Chondrocyte (in vitro differentiated cells): ENCODE measurements at regions not wholly inside any gene's neighbourhood (a gene's known extent, or its start where the extent isn't known, plus 50 kb on each side); places are given as distances from the start of the nearest gene placed in this dataset.
A peak's percentile ranks its signal among the peaks of the same experiment; 100 is the strongest.
"Not testable (repeated sequence)": the region's sequence is repeated elsewhere in the genome, so short reads cannot be mapped to it uniquely, and the experiment has no call there.

Experiments
- DNase-seq: peaks from one replicate; pipeline ENCODE4 v3.0.0; 2021; ENCODE audit warnings: mixed read lengths, low spot score
- H3K27ac Mint-ChIP-seq: one replicate; pipeline ENCODE4 v1.8.0; 2021; ENCODE audit warnings: mild to moderate bottlenecking, moderate library complexity, mixed read lengths; ENCODE audit not compliant: unreplicated experiment
- H3K27me3 Mint-ChIP-seq: 2 replicates; pipeline ENCODE4 v1.8.0; 2021; ENCODE audit warnings: low read depth, mixed read lengths
- H3K36me3 Mint-ChIP-seq: 2 replicates; pipeline ENCODE4 v1.8.0; 2021; ENCODE audit warnings: low read depth, mixed read lengths
- H3K4me1 Mint-ChIP-seq: 2 replicates; pipeline ENCODE4 v1.8.0; 2021; ENCODE audit warnings: low read depth, mild to moderate bottlenecking, mixed read lengths
- H3K4me3 Mint-ChIP-seq: one replicate; pipeline ENCODE4 v1.8.0; 2021; ENCODE audit warnings: mild to moderate bottlenecking, moderate library complexity, mixed read lengths; ENCODE audit not compliant: unreplicated experiment
- H3K9me3 Mint-ChIP-seq: 2 replicates; pipeline ENCODE4 v1.8.0; 2021; ENCODE audit warnings: low read depth, mixed read lengths
- TF ChIP-seq, protein P1 (sequence below): fragments of 200-600 bp; sonication (generic); IDR thresholded peaks from 2 replicates; pipeline ENCODE4 v1.5.0; 2021; ENCODE audit warnings: antibody characterized with exemption, mild to moderate bottlenecking, moderate library complexity

DNA sequence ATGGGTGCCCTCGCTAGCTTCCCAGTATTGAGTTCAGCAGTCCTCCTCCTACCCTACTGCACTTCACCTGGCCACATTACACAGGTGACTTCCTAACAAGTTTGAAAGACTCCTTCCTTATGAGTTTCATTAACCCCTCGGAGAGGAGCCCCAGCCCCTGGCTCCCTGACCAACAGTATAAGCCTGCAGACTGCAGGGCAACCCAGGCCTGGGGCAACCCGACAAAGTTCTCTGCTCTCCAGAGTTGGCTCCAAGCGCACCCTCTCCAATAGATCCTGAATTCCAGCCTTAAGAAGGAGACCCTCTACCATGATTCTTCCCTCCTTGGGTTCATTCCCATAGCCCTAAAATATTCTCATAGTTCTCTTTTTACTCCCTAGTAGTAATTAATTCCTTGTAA, 1162.8 kb upstream of the TMEFF2 start:
- H3K4me1 Mint-ChIP-seq: no peaks in the 10 kb centered on the region
- H3K9me3 Mint-ChIP-seq: no peaks in the 10 kb centered on the region
- no peak overlapping the region for H3K4me3 Mint-ChIP-seq
- H3K27me3 Mint-ChIP-seq: peaks cover 10% of the 10 kb centered on the region
- DNase-seq: no peak
- H3K27ac Mint-ChIP-seq: no peak overlapping the region
- no peaks in the 10 kb centered on the region for H3K36me3 Mint-ChIP-seq
- TF ChIP-seq, protein P1, sequence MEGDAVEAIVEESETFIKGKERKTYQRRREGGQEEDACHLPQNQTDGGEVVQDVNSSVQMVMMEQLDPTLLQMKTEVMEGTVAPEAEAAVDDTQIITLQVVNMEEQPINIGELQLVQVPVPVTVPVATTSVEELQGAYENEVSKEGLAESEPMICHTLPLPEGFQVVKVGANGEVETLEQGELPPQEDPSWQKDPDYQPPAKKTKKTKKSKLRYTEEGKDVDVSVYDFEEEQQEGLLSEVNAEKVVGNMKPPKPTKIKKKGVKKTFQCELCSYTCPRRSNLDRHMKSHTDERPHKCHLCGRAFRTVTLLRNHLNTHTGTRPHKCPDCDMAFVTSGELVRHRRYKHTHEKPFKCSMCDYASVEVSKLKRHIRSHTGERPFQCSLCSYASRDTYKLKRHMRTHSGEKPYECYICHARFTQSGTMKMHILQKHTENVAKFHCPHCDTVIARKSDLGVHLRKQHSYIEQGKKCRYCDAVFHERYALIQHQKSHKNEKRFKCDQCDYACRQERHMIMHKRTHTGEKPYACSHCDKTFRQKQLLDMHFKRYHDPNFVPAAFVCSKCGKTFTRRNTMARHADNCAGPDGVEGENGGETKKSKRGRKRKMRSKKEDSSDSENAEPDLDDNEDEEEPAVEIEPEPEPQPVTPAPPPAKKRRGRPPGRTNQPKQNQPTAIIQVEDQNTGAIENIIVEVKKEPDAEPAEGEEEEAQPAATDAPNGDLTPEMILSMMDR: no peak

DNA sequence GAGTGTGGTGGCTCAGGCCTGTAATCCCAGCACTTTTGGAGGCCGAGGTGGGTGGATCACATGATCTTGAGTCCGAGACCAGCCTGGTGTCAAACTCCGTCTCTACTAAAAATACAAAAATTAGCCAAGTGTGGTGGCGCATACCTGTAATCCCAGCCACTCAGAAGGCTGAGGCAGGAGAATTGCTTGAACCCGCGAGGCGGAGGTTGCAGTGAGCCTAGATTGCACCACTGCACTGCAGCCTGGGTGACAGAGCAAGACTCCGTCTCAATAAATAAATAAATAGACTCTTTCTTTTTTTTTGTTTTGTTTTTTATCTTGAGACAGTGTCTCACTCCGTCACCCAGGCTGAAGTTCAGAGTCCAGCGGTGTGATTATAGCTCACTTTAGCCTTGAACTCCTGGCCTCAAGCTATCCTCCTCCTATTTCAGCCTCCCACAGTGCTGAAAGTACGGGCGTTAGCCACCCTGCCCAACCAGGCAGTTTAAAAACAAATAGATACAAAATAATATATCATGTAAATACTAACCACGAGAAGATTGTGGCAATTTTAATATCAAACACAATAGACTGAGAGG, 1158.0 kb upstream of the TMEFF2 start:
- H3K27me3 Mint-ChIP-seq, DNase-seq, H3K27ac Mint-ChIP-seq, H3K4me1 Mint-ChIP-seq, H3K9me3 Mint-ChIP-seq, H3K4me3 Mint-ChIP-seq, H3K36me3 Mint-ChIP-seq: not testable (repeated sequence)

GRCh38 chr2:193350509-193350908, 1155.8 kb upstream of the TMEFF2 start:
- no peak for DNase-seq
- Mint-ChIP-seq H3K9me3 (no peaks in the 10 kb centered on the region), H3K4me1 (peaks cover 5% of the 10 kb centered on the region), H3K36me3 (no peaks in the 10 kb centered on the region), H3K4me3 (no peak overlapping the region), H3K27me3 (no peaks in the 10 kb centered on the region), H3K27ac (no peak overlapping the region)
- TF ChIP-seq, protein P1: no peak

DNA sequence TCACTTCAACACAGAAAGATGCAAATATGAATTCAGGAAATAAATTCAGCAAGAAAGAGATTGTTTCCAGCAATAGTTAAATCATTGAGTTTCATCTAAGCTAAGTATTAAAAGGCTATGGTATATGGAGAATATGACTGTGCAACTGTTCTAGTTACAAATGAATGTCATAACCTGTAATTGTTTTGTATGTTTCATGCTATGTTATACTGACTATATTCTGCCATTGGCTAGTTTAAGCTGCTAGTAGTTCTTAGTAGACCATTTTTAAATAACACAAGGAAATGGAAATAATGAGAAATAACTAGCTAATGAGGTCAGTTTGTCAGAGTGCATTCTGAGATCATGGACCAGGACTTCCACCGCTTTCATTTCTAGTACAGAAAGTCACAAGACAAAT, 1154.9 kb upstream of the TMEFF2 start:
- DNase-seq: no peak
- Mint-ChIP-seq H3K4me3 (no peak overlapping the region), H3K36me3 (no peaks in the 10 kb centered on the region), H3K27ac (no peak overlapping the region), H3K9me3 (no peaks in the 10 kb centered on the region), H3K4me1 (peaks cover 5% of the 10 kb centered on the region), H3K27me3 (no peaks in the 10 kb centered on the region)
- TF ChIP-seq, protein P1: no peak

DNA sequence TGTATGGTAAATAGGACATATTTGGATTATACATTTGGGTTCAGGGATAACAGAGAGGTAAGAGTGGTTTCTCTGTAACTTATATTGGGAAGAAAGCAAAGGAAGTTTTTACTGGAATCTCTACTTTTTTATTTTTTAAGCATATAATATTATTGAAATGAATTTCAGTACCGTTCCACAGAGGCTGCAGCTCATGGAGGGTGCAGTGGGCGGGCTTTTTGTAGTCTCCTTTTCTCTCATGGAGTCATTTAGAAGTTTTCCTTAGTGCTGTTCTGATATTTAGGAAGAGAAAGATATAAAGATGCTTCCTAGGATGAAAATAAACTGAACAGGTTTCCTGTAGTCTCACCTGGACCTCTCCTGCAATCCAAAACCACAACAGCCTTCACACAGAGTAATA, 1153.3 kb upstream of the TMEFF2 start:
- TF ChIP-seq, protein P1: no peak
- Mint-ChIP-seq H3K4me3 (peak overlapping the region; percentile 13), H3K27me3 (no peaks in the 10 kb centered on the region), H3K9me3 (no peaks in the 10 kb centered on the region), H3K27ac (no peak overlapping the region), H3K4me1 (peaks cover 5% of the 10 kb centered on the region), H3K36me3 (no peaks in the 10 kb centered on the region)
- no peak for DNase-seq

- TF ChIP-seq, protein P1: no peak
- Mint-ChIP-seq H3K4me3 (no peak overlapping the region), H3K9me3 (no peaks in the 10 kb centered on the region), H3K4me1 (peaks cover 11% of the 10 kb centered on the region), H3K36me3 (no peaks in the 10 kb centered on the region), H3K27me3 (no peaks in the 10 kb centered on the region), H3K27ac (no peak overlapping the region)
- no peak for DNase-seq
Measured at GRCh38 chr2:193336781-193337180, 1142.0 kb upstream of the TMEFF2 start.
